HL-60 (cell line): ENCODE measurements at regions not wholly inside any gene's neighbourhood (a gene's known extent, or its start where the extent isn't known, plus 50 kb on each side); places are given as distances from the start of the nearest gene placed in this dataset.

Source experiments
- DNase-seq, 2 experiments: peaks; one replicate each; pipeline ENCODE4 v3.0.0-alpha.2; 2010 to 2020; ENCODE audit warnings: low read depth in 1 of 2, low spot score in 1 of 2
- H3K27ac ChIP-seq: fragments of 250-450 bp; sonication (Bioruptor Pico); replicated peaks from 2 replicates; pipeline ENCODE4 v1.5.1; 2020; ENCODE audit warnings: mild to moderate bottlenecking, moderate library complexity
- H3K27me3 ChIP-seq: fragments of 250-450 bp; sonication (Bioruptor Pico); 2 replicates; pipeline ENCODE4 v1.5.1; 2021; ENCODE audit warnings: mild to moderate bottlenecking, moderate library complexity; ENCODE audit not compliant: insufficient read depth, poor library complexity, severe bottlenecking
- H3K4me3 ChIP-seq: replicated peaks from 2 replicates; pipeline ENCODE4 v1.5.1; 2011; ENCODE audit warnings: mild to moderate bottlenecking, control low read depth, low read length; ENCODE audit not compliant: insufficient read depth
- GABPA ChIP-seq: IDR thresholded peaks from 2 replicates; pipeline ENCODE4 v1.6.1; 2012; ENCODE audit warnings: low read depth
- POLR2AphosphoS5 ChIP-seq: IDR thresholded peaks from 2 replicates; pipeline ENCODE4 v1.6.1; 2012; ENCODE audit warnings: low read depth
- REST ChIP-seq: IDR thresholded peaks from 2 replicates; pipeline ENCODE4 v1.6.1; 2012; ENCODE audit warnings: low read depth; ENCODE audit not compliant: insufficient replicate concordance
- SPI1 ChIP-seq: IDR thresholded peaks from 2 replicates; pipeline ENCODE4 v1.6.1; 2012; ENCODE audit warnings: low read depth, mild to moderate bottlenecking, borderline replicate concordance
- TF ChIP-seq, protein P1 (sequence below): IDR thresholded peaks from one replicate; pipeline ENCODE4 v1.5.1; 2011; ENCODE audit warnings: low read length, control low read depth, inconsistent platforms; ENCODE audit not compliant: insufficient read depth

DNA sequence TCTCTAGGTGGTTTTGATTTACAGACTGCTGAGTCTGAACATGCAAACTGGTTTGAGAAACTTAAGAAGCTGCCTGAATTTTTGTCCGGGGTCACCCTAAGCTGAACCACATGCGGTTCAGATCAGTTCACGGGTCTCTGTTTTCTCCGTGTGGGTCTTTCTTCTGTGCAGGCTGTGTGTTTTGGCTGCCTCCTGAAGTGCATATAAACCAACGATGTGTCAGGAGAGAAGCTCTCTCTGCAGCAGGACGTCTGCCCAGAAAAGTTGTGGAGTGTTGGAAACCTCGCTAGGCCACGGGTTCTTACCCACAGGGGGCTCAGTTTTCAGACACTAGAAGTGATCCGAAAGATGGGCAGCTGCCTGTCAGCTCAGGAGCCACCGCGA, 364.2 kb downstream of the IRX2 start:
- Histone ChIP-seq H3K27ac (no peak overlapping the region), H3K4me3 (no peak overlapping the region), H3K27me3 (no peaks in the 10 kb centered on the region)
- no peak for DNase-seq
- TF ChIP-seq REST: no peak
- TF ChIP-seq, protein P1, sequence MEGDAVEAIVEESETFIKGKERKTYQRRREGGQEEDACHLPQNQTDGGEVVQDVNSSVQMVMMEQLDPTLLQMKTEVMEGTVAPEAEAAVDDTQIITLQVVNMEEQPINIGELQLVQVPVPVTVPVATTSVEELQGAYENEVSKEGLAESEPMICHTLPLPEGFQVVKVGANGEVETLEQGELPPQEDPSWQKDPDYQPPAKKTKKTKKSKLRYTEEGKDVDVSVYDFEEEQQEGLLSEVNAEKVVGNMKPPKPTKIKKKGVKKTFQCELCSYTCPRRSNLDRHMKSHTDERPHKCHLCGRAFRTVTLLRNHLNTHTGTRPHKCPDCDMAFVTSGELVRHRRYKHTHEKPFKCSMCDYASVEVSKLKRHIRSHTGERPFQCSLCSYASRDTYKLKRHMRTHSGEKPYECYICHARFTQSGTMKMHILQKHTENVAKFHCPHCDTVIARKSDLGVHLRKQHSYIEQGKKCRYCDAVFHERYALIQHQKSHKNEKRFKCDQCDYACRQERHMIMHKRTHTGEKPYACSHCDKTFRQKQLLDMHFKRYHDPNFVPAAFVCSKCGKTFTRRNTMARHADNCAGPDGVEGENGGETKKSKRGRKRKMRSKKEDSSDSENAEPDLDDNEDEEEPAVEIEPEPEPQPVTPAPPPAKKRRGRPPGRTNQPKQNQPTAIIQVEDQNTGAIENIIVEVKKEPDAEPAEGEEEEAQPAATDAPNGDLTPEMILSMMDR: no peak
- no peak for TF ChIP-seq SPI1
- no peak for TF ChIP-seq POLR2AphosphoS5
- TF ChIP-seq GABPA: no peak

GRCh38 chr5:2385818-2386217, 365.7 kb downstream of the IRX2 start:
- DNase-seq: no peak
- no peak for TF ChIP-seq POLR2AphosphoS5
- TF ChIP-seq REST: no peak
- TF ChIP-seq, protein P1: no peak
- no peaks in the 10 kb centered on the region for H3K27me3 ChIP-seq
- no peak overlapping the region for H3K27ac ChIP-seq
- no peak overlapping the region for H3K4me3 ChIP-seq

- TF ChIP-seq REST (no peak), SPI1 (no peak), GABPA (no peak), POLR2AphosphoS5 (no peak)
- TF ChIP-seq, protein P1: no peak
- Histone ChIP-seq H3K27ac (no peak overlapping the region), H3K27me3 (no peaks in the 10 kb centered on the region), H3K4me3 (no peak overlapping the region)
- DNase-seq: no peak
Observed at GRCh38 chr5:2383698-2384065, 367.8 kb downstream of the IRX2 start.
